GM19351 (cell line): ENCODE measurements at regions not wholly inside any gene's neighbourhood (a gene's known extent, or its start where the extent isn't known, plus 50 kb on each side); places are given as distances from the start of the nearest gene placed in this dataset.

Source experiments
- ATAC-seq: cut with Tn5 transposase; IDR thresholded peaks from one replicate; pipeline ENCODE4 v1.9.1; 2021; ENCODE audit warnings: mild to moderate bottlenecking, moderate library complexity; ENCODE audit not compliant: unreplicated experiment

DNA sequence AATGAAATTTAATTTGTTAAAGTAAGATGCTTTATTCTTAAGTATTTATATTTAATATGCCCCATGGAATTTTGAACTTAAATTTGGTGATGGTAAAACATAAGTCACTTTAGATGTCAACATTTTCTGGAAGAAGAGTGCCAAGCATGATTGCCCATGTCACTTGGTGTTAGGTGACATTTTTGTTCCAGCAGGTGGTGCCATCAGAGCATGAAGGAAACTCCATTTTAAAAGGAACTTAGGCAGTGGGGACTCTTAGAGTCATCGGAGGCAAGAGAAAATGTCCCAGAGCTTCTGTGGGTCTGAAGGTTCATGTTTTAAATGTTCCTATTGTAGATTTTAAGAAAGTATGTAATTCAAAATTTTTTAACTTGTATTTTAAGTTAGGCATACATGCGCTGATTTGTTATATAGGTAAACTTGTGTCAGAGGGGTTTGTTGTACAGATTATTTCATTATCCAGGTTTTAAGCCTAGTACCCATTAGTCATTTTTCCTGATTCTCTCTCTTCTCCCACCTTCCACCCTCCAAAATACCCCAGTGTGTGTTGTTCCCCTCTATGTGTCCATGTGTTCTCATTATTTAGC lies 789.3 kb downstream of the SEMA5A start:
- ATAC-seq = no peak

DNA sequence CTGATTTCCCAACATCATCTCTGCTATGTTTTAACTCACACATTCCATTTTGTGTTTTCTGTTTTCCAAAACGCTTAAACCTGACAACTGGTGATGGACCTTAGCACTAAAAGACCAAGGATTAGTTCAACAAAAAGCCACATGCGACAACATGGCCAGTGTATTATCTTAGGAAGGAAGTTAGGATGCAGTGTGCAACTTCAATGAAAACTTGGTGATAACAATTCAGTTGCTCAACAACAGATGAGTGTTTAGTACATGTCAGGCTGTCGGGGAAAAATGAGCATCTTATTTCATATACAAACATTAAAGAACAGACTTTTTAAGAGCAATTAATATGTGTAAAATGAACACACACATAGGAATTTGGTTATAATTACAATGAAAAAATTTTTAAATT lies 780.0 kb downstream of the SEMA5A start:
- no peak for ATAC-seq

- ATAC-seq = no peak
These were observed 779.4 kb downstream of the SEMA5A start for GRCh38 chr5:8766448-8766847.

- ATAC-seq = no peak
These were observed 778.8 kb downstream of the SEMA5A start for GRCh38 chr5:8767111-8767510.

- ATAC-seq = no peak
These were observed 778.1 kb downstream of the SEMA5A start for GRCh38 chr5:8767746-8768145.

DNA sequence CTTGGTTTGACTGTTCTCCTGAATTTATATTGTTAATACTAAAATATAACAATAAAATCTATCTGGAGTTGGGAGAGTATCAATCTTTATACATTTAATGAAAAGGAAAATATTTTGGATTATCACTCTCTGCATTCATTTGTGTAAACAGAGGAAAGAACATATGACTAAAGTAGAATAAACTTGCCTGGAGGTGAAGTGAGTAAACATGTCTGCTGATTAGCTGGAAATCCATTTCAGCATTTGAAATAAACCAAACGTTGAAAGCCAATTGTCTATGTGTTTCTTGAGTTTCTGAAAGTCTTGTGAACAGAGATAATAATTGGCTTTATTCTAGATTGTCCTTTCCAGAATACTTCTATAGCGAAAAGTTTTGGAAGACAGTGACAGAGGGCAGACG lies 776.2 kb downstream of the SEMA5A start:
- ATAC-seq = no peak

DNA sequence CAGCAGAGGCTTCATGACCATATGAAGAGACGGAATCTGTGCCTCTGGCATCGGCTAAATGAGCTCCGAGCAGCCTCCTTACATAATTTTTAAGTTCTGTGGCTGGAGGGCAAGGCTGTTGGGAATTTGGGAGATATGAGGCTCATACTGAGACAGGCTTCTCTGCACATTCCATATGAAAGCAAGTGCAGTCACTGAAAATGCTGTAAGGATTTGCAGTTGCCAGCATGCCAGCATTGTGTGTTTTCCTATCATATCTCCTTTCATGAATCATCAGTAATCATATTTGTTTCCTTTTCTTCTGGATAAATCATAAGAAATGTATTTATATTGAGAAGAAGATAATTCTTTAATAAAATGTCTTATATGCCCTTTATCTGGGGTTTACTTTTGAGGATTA lies 775.4 kb downstream of the SEMA5A start:
- ATAC-seq = no peak

GRCh38 chr5:8773046-8773615 lies 772.7 kb downstream of the SEMA5A start:
- no peak for ATAC-seq

DNA sequence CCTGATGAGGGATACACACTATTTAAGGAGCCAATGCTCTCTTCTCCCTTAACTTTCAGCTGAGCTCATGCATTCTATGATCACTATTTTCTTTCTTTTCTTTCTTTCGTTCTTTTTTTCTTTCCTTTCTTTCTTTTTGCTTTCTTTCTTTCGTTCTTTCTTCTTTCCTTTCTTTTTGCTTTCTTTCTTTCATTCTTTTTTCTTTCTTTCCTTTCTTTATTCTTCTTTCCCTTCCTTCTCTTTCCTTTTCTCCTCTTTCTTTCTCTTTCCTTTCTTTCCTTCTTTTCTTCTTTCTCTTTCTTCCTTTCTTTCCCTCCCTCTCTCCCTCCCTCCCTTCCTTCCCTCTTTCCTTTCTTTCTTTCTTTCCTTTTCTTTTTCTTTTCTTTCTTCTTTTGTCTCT lies 761.2 kb downstream of the SEMA5A start:
- no peak for ATAC-seq

- ATAC-seq = no peak
These were observed 757.6 kb downstream of the SEMA5A start for GRCh38 chr5:8788246-8788645.

- no peak for ATAC-seq
These were observed 740.2 kb downstream of the SEMA5A start for GRCh38 chr5:8805653-8806052.

- ATAC-seq = no peak
These were observed 738.2 kb downstream of the SEMA5A start for GRCh38 chr5:8807636-8808035.

GRCh38 chr5:8811581-8811980 lies 734.3 kb downstream of the SEMA5A start:
- no peak for ATAC-seq

GRCh38 chr5:8813180-8813579 lies 732.7 kb downstream of the SEMA5A start:
- no peak for ATAC-seq

- ATAC-seq = no peak
These were observed 731.8 kb downstream of the SEMA5A start for GRCh38 chr5:8814105-8814504.

DNA sequence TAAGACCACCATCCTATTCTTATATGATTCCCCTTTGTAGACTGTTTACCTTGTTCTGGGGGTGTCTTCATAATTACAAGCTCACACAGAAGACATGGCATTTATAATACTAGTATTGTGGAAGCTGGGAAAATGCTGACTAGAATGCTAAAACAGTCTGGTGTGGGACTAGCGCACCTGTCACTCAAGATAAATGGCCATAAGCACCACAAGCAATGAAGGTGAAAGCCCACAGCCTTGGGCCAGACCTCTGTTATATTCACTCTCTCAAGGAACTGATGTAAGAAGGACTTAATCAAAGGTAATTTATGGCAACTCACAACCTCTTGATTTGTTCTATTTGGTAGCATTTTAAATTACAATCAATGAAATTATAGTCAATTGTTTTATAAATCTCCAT lies 721.5 kb downstream of the SEMA5A start:
- no peak for ATAC-seq

DNA sequence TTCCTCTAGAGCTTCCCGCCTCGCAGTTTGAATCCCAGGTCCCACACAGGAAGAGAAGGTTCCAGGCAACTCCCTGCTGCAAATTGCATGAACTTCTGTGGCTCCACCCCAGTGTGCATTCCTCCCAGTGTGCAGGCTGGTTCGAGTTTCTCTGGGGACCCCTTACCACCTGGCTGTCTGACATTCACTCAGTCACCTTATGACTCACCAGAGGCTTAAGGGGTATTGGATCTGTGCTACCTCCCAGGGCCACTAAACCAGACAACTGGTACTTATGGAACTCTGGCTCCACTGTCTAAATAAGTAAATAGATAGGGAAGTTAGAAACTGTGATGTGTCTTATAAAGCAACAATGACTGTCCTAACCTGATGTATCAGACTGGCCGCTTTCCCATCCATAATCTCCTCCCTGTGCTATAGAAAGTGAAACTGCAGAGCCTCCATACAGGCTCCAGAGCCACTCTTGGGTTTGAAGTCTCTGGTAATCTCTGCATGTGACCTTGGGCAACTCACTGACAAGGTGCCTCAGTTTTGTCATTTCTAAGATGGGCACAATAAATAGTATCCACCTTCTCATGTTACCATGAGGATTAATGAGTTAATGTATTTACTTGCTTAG lies 720.6 kb downstream of the SEMA5A start:
- no peak for ATAC-seq

DNA sequence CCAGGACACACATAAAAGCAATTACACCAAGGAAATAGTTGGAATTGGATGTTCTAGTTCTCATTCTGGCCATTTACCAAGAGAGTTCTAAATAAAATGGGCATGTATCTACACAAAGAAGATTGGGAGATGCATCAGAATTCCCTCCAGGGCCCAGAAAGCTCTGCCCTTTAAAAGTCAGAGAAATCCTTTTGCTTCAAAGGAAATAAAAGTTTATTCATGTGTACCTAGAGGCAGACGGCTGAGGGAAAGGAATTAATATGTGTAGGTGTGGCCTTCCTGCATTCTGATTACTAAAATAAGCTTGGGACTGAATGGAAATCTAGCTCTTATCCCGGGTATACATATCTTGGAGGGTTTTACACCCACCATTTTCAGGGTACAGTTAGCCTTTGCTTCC lies 719.4 kb downstream of the SEMA5A start:
- ATAC-seq = no peak

GRCh38 chr5:8827696-8828095 lies 718.2 kb downstream of the SEMA5A start:
- no peak for ATAC-seq

GRCh38 chr5:8828596-8829322 lies 717.1 kb downstream of the SEMA5A start:
- ATAC-seq = no peak

DNA sequence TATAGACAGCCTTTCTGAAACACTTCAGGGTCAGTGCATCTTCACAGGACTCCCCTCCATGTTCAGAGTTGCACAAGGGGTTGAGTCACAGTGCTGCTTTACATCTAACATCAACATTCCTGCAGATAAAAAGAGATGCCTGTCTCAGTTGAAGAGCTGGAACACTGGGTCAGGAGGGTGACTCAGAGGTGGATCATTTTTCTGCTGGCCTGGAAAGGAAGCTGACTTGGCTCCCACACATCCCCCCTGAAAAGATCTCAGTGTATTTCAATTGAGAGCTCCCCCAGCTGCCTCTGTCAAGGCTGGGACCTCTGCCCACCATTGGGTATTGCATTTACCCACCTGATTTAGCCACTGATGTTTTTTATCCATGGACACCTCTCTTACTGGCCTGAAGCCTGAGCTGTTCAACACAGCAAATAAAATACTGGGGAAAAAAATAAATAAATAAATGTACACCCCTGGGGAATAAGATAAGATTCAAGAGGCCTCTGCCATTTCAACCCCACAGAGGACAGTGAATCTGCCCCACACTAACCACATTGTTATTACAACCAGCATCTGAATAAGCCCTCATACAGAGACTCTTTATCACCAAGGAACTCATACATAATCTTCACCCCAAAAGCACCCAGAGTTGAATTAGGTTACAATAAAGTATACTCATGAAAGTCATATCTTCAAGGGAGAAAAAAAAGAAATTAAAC lies 716.4 kb downstream of the SEMA5A start:
- ATAC-seq = no peak
